Tibial nerve (tissue), 4 donors: ENCODE measurements at regions not wholly inside any gene's neighbourhood (a gene's known extent, or its start where the extent isn't known, plus 50 kb on each side); places are given as distances from the start of the nearest gene placed in this dataset.

Source experiments
- CTCF ChIP-seq, 5 experiments: fragments of 200-600 bp in 3 of 5; fragments of 450-650 bp in 2 of 5; sonication (generic) in 3 of 5; IDR thresholded peaks; one replicate each; pipeline ENCODE4 v1.5.1; 2016 to 2019; ENCODE audit warnings: antibody characterized with exemption in 5 of 5, mild to moderate bottlenecking in 3 of 5, moderate library complexity in 2 of 5
- EP300 ChIP-seq, 2 donors: sonication (generic); formaldehyde crosslinking; IDR thresholded peaks; one replicate each; pipeline ENCODE4 v1.6.1; 2017; ENCODE audit warnings: antibody characterized with exemption in 2 of 2, mild to moderate bottlenecking in 1 of 2
- POLR2A ChIP-seq, 2 donors: fragments of 450-650 bp; IDR thresholded peaks; one replicate each; pipeline ENCODE4 v1.6.1; 2017; ENCODE audit warnings: antibody characterized with exemption in 2 of 2, mild to moderate bottlenecking in 2 of 2, moderate library complexity in 2 of 2

- TF ChIP-seq CTCF (IDR thresholded peaks at IDR 0.05), result no peak
- TF ChIP-seq POLR2A (IDR thresholded peaks at IDR 0.05), result no peak
- TF ChIP-seq EP300 (IDR thresholded peaks at IDR 0.05), result no peak
Measured at GRCh38 chr14:21866479-21866878, 192.9 kb upstream of the OR4E1 start.
